Esophagus muscularis mucosa (tissue), 3 donors: ENCODE measurements at regions not wholly inside any gene's neighbourhood (a gene's known extent, or its start where the extent isn't known, plus 50 kb on each side); places are given as distances from the start of the nearest gene placed in this dataset.

Experiments
- POLR2A ChIP-seq: fragments of 450-650 bp; IDR thresholded peaks from one replicate; pipeline ENCODE4 v1.6.1; 2017; ENCODE audit warnings: antibody characterized with exemption, moderate library complexity, mild to moderate bottlenecking, low read depth
- POLR2AphosphoS5 ChIP-seq, 2 donors: sonication (generic); formaldehyde crosslinking; IDR thresholded peaks; one replicate each; pipeline ENCODE4 v1.6.1; 2017; ENCODE audit warnings: antibody characterized with exemption in 2 of 2
- TF ChIP-seq, protein P1 (sequence below), 3 experiments: fragments of 200-600 bp in 2 of 3; fragments of 450-650 bp in 1 of 3; sonication (generic) in 2 of 3; IDR thresholded peaks; one replicate each; pipeline ENCODE4 v1.5.1; 2017 to 2019; ENCODE audit warnings: antibody characterized with exemption in 3 of 3, mild to moderate bottlenecking in 2 of 3, moderate library complexity in 1 of 3

DNA sequence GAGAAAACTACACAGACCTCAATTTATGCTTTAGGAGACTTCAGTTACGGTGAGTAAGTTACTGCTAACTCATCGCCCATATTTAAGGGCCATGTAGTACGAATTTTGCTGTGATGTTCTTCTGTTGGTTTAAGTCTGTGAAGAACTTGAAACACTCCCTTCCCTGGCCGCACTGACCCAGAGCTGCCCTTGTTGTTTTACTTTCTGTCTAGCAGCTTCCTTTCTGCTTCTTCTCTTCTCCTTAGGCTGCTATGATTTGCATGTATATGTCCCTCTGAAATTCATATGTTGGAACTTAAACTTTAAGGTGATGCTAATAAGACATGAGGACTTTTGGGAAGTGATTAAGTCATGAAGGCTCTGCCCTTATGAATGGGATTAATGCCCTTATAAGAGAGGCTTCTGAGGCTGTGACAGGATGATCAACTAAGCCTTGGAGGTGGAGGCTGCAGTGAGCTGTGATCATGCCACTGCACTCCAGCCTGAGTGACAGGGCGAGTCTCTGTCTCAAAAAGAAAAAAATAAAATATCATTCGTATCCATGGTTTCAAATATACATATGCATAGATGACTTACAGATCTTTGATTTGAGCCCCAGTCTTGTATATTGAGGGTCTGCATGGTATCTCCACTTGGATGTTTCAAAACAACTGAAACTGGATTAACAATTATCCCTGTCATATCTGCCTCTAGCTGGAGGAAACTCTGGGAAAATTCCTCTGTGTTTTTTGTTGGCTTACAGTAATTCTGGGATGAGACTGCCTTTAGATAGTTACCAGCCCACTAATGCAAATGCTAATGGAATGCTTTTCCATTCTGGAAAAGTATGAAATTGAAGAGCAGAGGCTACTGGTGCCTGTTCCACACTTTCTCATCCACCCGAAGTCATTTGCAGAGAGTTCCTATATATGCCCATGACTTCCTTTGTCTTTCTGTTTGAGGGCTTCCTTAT lies 263.4 kb upstream of the ACTBL2 start:
- TF ChIP-seq, protein P1, sequence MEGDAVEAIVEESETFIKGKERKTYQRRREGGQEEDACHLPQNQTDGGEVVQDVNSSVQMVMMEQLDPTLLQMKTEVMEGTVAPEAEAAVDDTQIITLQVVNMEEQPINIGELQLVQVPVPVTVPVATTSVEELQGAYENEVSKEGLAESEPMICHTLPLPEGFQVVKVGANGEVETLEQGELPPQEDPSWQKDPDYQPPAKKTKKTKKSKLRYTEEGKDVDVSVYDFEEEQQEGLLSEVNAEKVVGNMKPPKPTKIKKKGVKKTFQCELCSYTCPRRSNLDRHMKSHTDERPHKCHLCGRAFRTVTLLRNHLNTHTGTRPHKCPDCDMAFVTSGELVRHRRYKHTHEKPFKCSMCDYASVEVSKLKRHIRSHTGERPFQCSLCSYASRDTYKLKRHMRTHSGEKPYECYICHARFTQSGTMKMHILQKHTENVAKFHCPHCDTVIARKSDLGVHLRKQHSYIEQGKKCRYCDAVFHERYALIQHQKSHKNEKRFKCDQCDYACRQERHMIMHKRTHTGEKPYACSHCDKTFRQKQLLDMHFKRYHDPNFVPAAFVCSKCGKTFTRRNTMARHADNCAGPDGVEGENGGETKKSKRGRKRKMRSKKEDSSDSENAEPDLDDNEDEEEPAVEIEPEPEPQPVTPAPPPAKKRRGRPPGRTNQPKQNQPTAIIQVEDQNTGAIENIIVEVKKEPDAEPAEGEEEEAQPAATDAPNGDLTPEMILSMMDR (IDR thresholded peaks at IDR 0.05): no peak
- TF ChIP-seq POLR2A (no peak), POLR2AphosphoS5 (IDR thresholded peaks at IDR 0.05) (no peak)
